K562 (cell line): ENCODE measurements at regions not wholly inside any gene's neighbourhood (a gene's known extent, or its start where the extent isn't known, plus 50 kb on each side); places are given as distances from the start of the nearest gene placed in this dataset.

Experiments used
- ATAC-seq: fragments of 200-7000 bp; cut with Tn5 transposase; 3 replicates; pipeline ENCODE4 v1.9.1; 2020; ENCODE audit warnings: moderate library complexity
- BruUV-seq: library from RNA; stranded (reverse); fragments of 400-500 nt; replicated peaks from 2 replicates; lab custom pipeline; 2021; lab: Mats Ljungman, UMichigan
- CTCF ChIA-PET: fragments of 300-600 bp; formaldehyde crosslinking; extraction: SDS; loops from one replicate; lab custom pipeline; 2021; ENCODE audit warnings: low intra/inter-chr PET ratio; lab: Yijun Ruan, JAX
- POLR2A ChIA-PET: fragments of 300-600, 350-650 bp; sonication (Branson Sonifier 250); formaldehyde crosslinking; extraction: SDS; loops from one replicate; lab custom pipeline; 2021; ENCODE audit warnings: antibody characterized with exemption, inconsistent platforms; lab: Yijun Ruan, JAX
- DNase-seq, 4 experiments: peaks; one replicate each; pipeline versions ENCODE4 v3.0.0 to v3.0.0-alpha.2; 2011 to 2018; ENCODE audit warnings: low spot score in 3 of 4, mixed read lengths in 3 of 4; ENCODE audit errors: extremely low read depth in 1 of 4
- FAIRE-seq: peaks from 2 replicates; lab custom pipeline; 2011; peaks lifted over from hg19 to GRCh38; lab: Jason Lieb, UNC
- H2AFZ ChIP-seq: 2 replicates; pipeline ENCODE4 v1.6.0; 2011; ENCODE audit warnings: low read depth, low read length, control low read depth, inconsistent platforms
- H3K27ac ChIP-seq: fragments of 200-600 bp; 3 replicates; pipeline ENCODE4 v1.8.0; 2011; ENCODE audit warnings: low read depth, mild to moderate bottlenecking, control low read depth, inconsistent platforms, low read length, moderate library complexity, mixed read lengths; ENCODE audit errors: extremely low read depth
- H3K27me3 ChIP-seq, 2 experiments: fragments of 300-600 bp in 1 of 2; 2 replicates in 1 of 2; 3 replicates in 1 of 2; pipeline versions ENCODE4 v1.6.0 to v1.8.0; 2011; ENCODE audit warnings: inconsistent platforms in 2 of 2, low read length in 2 of 2, mild to moderate bottlenecking in 1 of 2, mixed read lengths in 1 of 2, moderate library complexity in 1 of 2; ENCODE audit not compliant: control insufficient read depth in 2 of 2, insufficient read depth in 2 of 2
- H3K36me3 ChIP-seq: fragments of 300-600 bp; 3 replicates; pipeline ENCODE4 v1.8.0; 2011; ENCODE audit warnings: mild to moderate bottlenecking, low read length, inconsistent platforms; ENCODE audit not compliant: control insufficient read depth, insufficient read depth
- H3K4me1 ChIP-seq, 2 experiments: fragments of 200-600 bp in 1 of 2; replicated peaks in 1 of 2; 2 replicates in 1 of 2; 3 replicates in 1 of 2; pipeline versions ENCODE4 v1.5.1 to v1.8.0; 2011; ENCODE audit warnings: inconsistent platforms in 2 of 2, low read length in 2 of 2, mild to moderate bottlenecking in 1 of 2, mixed read lengths in 1 of 2, moderate library complexity in 1 of 2; ENCODE audit not compliant: control insufficient read depth in 2 of 2, insufficient read depth in 2 of 2
- H3K4me2 ChIP-seq: 2 replicates; pipeline ENCODE4 v1.6.1; 2011; ENCODE audit warnings: low read length, control low read depth, inconsistent platforms, mixed read lengths; ENCODE audit not compliant: insufficient read depth
- H3K4me3 ChIP-seq: fragments of 200-600 bp; sonication (generic), shearing (Covaris generic); 2 replicates; pipeline ENCODE4 v1.5.1; 2016; ENCODE audit warnings: control low read depth, inconsistent platforms
- H3K79me2 ChIP-seq: fragments of 200-600 bp; 3 replicates; pipeline ENCODE4 v1.8.0; 2011; ENCODE audit warnings: low read length, inconsistent platforms; ENCODE audit not compliant: control insufficient read depth, insufficient read depth
- H3K9ac ChIP-seq, 2 experiments: 2 replicates each; pipeline versions ENCODE4 v1.6.0 to v1.6.1; 2011; ENCODE audit warnings: low read depth in 2 of 2, low read length in 2 of 2, control low read depth in 1 of 2, inconsistent platforms in 1 of 2, mild to moderate bottlenecking in 1 of 2, mixed read lengths in 1 of 2; ENCODE audit not compliant: insufficient read depth in 1 of 2
- H3K9me1 ChIP-seq: one replicate; pipeline ENCODE4 v1.6.0; 2011; ENCODE audit warnings: inconsistent platforms, mild to moderate bottlenecking, low read length, moderate library complexity; ENCODE audit not compliant: control insufficient read depth, insufficient read depth
- H3K9me3 ChIP-seq: replicated peaks from 2 replicates; pipeline ENCODE4 v1.5.1; 2011; ENCODE audit warnings: low read depth, low read length, inconsistent platforms; ENCODE audit not compliant: control insufficient read depth, insufficient read depth
- H4K20me1 ChIP-seq: replicated peaks from 2 replicates; pipeline ENCODE4 v1.6.1; 2011; ENCODE audit warnings: low read length, inconsistent platforms, mixed read lengths; ENCODE audit not compliant: control insufficient read depth, insufficient read depth
- CTBP1 ChIP-seq: fragments of 450-650 bp; IDR thresholded peaks from 2 replicates; pipeline ENCODE4 v1.6.1; 2016; ENCODE audit warnings: borderline replicate concordance
- RBM34 ChIP-seq: fragments of 200-400 bp; formaldehyde crosslinking; IDR thresholded peaks from 2 replicates; pipeline ENCODE4 v1.6.1; 2018; ENCODE audit warnings: low read length, borderline replicate concordance; ENCODE audit not compliant: insufficient read depth
- SMARCA4 ChIP-seq: fragments of 450-650 bp; IDR thresholded peaks from 2 replicates; pipeline ENCODE4 v1.6.1; 2016
- SMARCA5 ChIP-seq: fragments of 450-650 bp; IDR thresholded peaks from 2 replicates; pipeline ENCODE4 v1.6.1; 2016
- SNRNP70 ChIP-seq: fragments of 200-400 bp; formaldehyde crosslinking; optimal IDR thresholded peaks from 2 replicates; pipeline ENCODE3; 2017; ENCODE audit warnings: low read depth, low read length
- ZBTB1 ChIP-seq: sonication (generic); formaldehyde crosslinking; IDR thresholded peaks from 2 replicates; pipeline ENCODE4 v1.8.1; 2023; ENCODE audit warnings: missing genetic modification reagents, low read depth, mild to moderate bottlenecking, borderline replicate concordance
- ZNF197 ChIP-seq: fragments of 200-800 bp; sonication (Bioruptor generic); IDR thresholded peaks from 2 replicates; pipeline ENCODE4 v1.6.1; 2016; ENCODE audit warnings: low read depth, missing genetic modification characterization, missing compliant biosample characterization
- ZNF24 ChIP-seq: fragments of 450-650 bp; IDR thresholded peaks from 2 replicates; pipeline ENCODE4 v1.6.1; 2016
- ZNF436 ChIP-seq: fragments of 250-450, 450-650 bp; sonication (Bioruptor Pico); formaldehyde crosslinking; IDR thresholded peaks from 2 replicates; pipeline ENCODE4 v1.7.0; 2020; ENCODE audit warnings: mild to moderate bottlenecking
- ZNF639 ChIP-seq, 2 experiments: fragments of 200-800 bp in 1 of 2; sonication (Bioruptor generic) in 1 of 2; sonication (generic) in 1 of 2; formaldehyde crosslinking in 1 of 2; IDR thresholded peaks in 1 of 2; conservative IDR thresholded peaks in 1 of 2; 2 replicates each; pipeline versions ENCODE4 v1.5.0 to v1.6.1; 2016 to 2020; ENCODE audit warnings: missing compliant biosample characterization in 1 of 2, missing genetic modification characterization in 1 of 2, missing genetic modification reagents in 1 of 2
- ZZZ3 ChIP-seq: fragments of 450-650 bp; IDR thresholded peaks from 2 replicates; pipeline ENCODE4 v1.6.1; 2016; ENCODE audit warnings: antibody characterized with exemption, mild to moderate bottlenecking, moderate library complexity
- WGBS: fragments of 100-300 bp; shearing (Covaris generic); methylation state at CpG from one replicate; pipeline ENCODE4 v1.1.6; 2016; ENCODE audit warnings: low coverage, mixed read lengths; ENCODE audit not compliant: insufficient coverage; ENCODE audit errors: missing lambda C conversion rate; 5-methylcytosine and 5-hydroxymethylcytosine counted together
- in situ Hi-C: fragments of 300-500 bp; cut with MboI; formaldehyde crosslinking; loops from 4 replicates; pipeline ENCODE4 v1.15.0; 2018; ENCODE audit warnings: inconsistent platforms, mixed read lengths
- intact Hi-C: fragments of 100-400 bp; cut with micrococcal nuclease; formaldehyde crosslinking; loops from 2 replicates; pipeline ENCODE4 v1.14.2; 2022
- TF ChIP-seq, protein P1 (sequence below): fragments of 250-450 bp; sonication (Bioruptor Pico); IDR thresholded peaks from 2 replicates; pipeline ENCODE4 v1.5.0; 2020; ENCODE audit warnings: mild to moderate bottlenecking
- TF ChIP-seq, protein P2 (sequence below): sonication (generic); formaldehyde crosslinking; IDR thresholded peaks from 2 replicates; pipeline ENCODE4 v1.9.0; 2022; ENCODE audit warnings: mild to moderate bottlenecking, missing genetic modification reagents

DNA sequence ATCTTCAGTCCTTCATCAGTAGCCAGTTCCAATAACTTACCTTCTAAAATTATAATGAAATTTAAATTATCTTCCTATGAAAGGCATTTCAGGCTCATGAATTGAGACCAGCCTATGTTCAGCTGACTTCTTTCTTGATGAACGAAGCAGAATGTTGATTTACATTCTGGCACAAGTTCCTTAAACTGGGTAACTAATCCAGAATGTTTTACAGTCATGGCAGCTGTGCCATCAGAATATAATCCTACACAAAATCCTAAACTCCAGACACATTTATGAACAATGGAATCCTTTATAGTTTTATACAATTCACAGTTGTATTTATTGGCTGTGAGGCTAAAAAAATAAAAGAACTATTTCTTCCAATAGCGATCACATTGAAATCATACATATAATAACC lies 97.3 kb upstream of the CPM start:
- TF ChIP-seq, protein P1, sequence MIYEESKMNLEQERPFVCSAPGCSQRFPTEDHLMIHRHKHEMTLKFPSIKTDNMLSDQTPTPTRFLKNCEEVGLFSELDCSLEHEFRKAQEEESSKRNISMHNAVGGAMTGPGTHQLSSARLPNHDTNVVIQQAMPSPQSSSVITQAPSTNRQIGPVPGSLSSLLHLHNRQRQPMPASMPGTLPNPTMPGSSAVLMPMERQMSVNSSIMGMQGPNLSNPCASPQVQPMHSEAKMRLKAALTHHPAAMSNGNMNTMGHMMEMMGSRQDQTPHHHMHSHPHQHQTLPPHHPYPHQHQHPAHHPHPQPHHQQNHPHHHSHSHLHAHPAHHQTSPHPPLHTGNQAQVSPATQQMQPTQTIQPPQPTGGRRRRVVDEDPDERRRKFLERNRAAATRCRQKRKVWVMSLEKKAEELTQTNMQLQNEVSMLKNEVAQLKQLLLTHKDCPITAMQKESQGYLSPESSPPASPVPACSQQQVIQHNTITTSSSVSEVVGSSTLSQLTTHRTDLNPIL (CRISPR knock-in tag): no peak
- no peak for TF ChIP-seq CTBP1
- TF ChIP-seq ZBTB1 (CRISPR knock-in tag): no peak
- TF ChIP-seq ZNF24: no peak
- no peak for TF ChIP-seq ZNF197 (CRISPR knock-in tag)
- no peak for TF ChIP-seq RBM34
- no peak for TF ChIP-seq SMARCA5
- TF ChIP-seq SMARCA4: no peak
- TF ChIP-seq ZNF436 (CRISPR knock-in tag): no peak
- TF ChIP-seq ZZZ3: no peak
- TF ChIP-seq, protein P2, sequence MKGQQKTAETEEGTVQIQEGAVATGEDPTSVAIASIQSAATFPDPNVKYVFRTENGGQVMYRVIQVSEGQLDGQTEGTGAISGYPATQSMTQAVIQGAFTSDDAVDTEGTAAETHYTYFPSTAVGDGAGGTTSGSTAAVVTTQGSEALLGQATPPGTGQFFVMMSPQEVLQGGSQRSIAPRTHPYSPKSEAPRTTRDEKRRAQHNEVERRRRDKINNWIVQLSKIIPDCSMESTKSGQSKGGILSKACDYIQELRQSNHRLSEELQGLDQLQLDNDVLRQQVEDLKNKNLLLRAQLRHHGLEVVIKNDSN (CRISPR knock-in tag): no peak
- no peak for TF ChIP-seq ZNF639 (CRISPR knock-in tag; conservative IDR thresholded peaks at IDR 0.05 in 1 of 2, IDR thresholded peaks at IDR 0.05 in 1 of 2)
- TF ChIP-seq SNRNP70: no peak
- WGBS: 0% methylated on average over 2 of the region's 2 CpGs
- intact Hi-C loops: no loop called here
- in situ Hi-C loops: no loop called here
- no peak overlapping the region for H3K4me3 ChIP-seq
- H3K27ac ChIP-seq: no peak overlapping the region
- H3K9me3 ChIP-seq: no peaks in the 10 kb centered on the region
- no peak for FAIRE-seq
- CTCF ChIA-PET: no interaction called here
- no peak for DNase-seq
- no peaks in the 10 kb centered on the region for H3K9me1 ChIP-seq
- no TSS peak for BruUV-seq
- no peaks in the 10 kb centered on the region for H4K20me1 ChIP-seq
- H3K27me3 ChIP-seq: peaks cover 6 to 19% of the 10 kb centered on the region in 2 experiments; a peak in 3 of 5 replicates
- ATAC-seq: no peak
- H2AFZ ChIP-seq: no peak overlapping the region
- H3K79me2 ChIP-seq: no peaks in the 10 kb centered on the region
- POLR2A ChIA-PET: no interaction called here
- no peaks in the 10 kb centered on the region for H3K4me1 ChIP-seq
- no peak overlapping the region for H3K9ac ChIP-seq
- H3K36me3 ChIP-seq: no peaks in the 10 kb centered on the region
- no peak overlapping the region for H3K4me2 ChIP-seq
